Fibroblast of lung (primary cell): ENCODE measurements at regions not wholly inside any gene's neighbourhood (a gene's known extent, or its start where the extent isn't known, plus 50 kb on each side); places are given as distances from the start of the nearest gene placed in this dataset.
"Not testable (repeated sequence)": the region's sequence is repeated elsewhere in the genome, so short reads cannot be mapped to it uniquely, and the experiment has no call there.

Experiments used
- DNase-seq, 2 donors: peaks; one replicate each; pipeline versions ENCODE4 v3.0.0 to v3.0.0-alpha.2; 2010; ENCODE audit warnings: low read depth in 2 of 2
- H2AFZ ChIP-seq: 2 replicates; pipeline ENCODE4 v1.5.1; 2012; ENCODE audit warnings: low read length, control low read depth, inconsistent platforms
- H3K27ac ChIP-seq: 2 replicates; pipeline ENCODE4 v1.5.1; 2011; ENCODE audit warnings: low read length, control low read depth; ENCODE audit not compliant: insufficient read depth
- H3K27me3 ChIP-seq: 2 replicates; pipeline ENCODE4 v1.5.1; 2011; ENCODE audit warnings: mild to moderate bottlenecking, low read length; ENCODE audit not compliant: control insufficient read depth, insufficient read depth
- H3K36me3 ChIP-seq: 2 replicates; pipeline ENCODE4 v1.5.1; 2011; ENCODE audit warnings: low read length; ENCODE audit not compliant: control insufficient read depth, insufficient read depth
- H3K4me1 ChIP-seq: 2 replicates; pipeline ENCODE4 v1.5.1; 2011; ENCODE audit warnings: low read length; ENCODE audit not compliant: control insufficient read depth, insufficient read depth; ENCODE audit errors: extremely low read depth
- H3K4me2 ChIP-seq: 2 replicates; pipeline ENCODE4 v1.5.1; 2011; ENCODE audit warnings: low read length, control low read depth; ENCODE audit not compliant: insufficient read depth; ENCODE audit errors: extremely low read depth
- H3K4me3 ChIP-seq, 4 experiments: fragments of 200-600 bp in 1 of 4; sonication (generic) in 1 of 4; replicated peaks in 1 of 4; 2 replicates each; pipeline ENCODE4 v1.5.1; 2011 to 2016; ENCODE audit warnings: low read length in 4 of 4, low read depth in 3 of 4, mild to moderate bottlenecking in 3 of 4, control low read depth in 2 of 4, inconsistent platforms in 1 of 4, mixed read lengths in 1 of 4; ENCODE audit not compliant: insufficient read depth in 1 of 4; ENCODE audit errors: control extremely low read depth in 1 of 4
- H3K79me2 ChIP-seq: 2 replicates; pipeline ENCODE4 v1.5.1; 2012; ENCODE audit warnings: mild to moderate bottlenecking, low read length, inconsistent platforms; ENCODE audit not compliant: control insufficient read depth, insufficient read depth
- H3K9ac ChIP-seq: 2 replicates; pipeline ENCODE4 v1.5.1; 2011; ENCODE audit warnings: mild to moderate bottlenecking, low read length, control low read depth; ENCODE audit not compliant: insufficient read depth
- H3K9me3 ChIP-seq: 2 replicates; pipeline ENCODE4 v1.5.1; 2012; ENCODE audit warnings: low read depth, low read length; ENCODE audit not compliant: control insufficient read depth, insufficient read depth
- H4K20me1 ChIP-seq: 2 replicates; pipeline ENCODE4 v1.5.1; 2011; ENCODE audit warnings: low read length; ENCODE audit not compliant: control insufficient read depth, insufficient read depth; ENCODE audit errors: extremely low read depth
- CTCF ChIP-seq, 2 donors: IDR thresholded peaks in 1 of 2; conservative IDR thresholded peaks in 1 of 2; 1 replicate in 1 of 2; 2 replicates in 1 of 2; pipeline ENCODE4 v1.5.1; 2011 to 2012; ENCODE audit warnings: low read length in 2 of 2, control low read depth in 1 of 2, inconsistent platforms in 1 of 2, low read depth in 1 of 2, mild to moderate bottlenecking in 1 of 2
- EZH2 ChIP-seq: IDR thresholded peaks from 2 replicates; pipeline ENCODE4 v1.5.1; 2012; ENCODE audit warnings: low read length, control low read depth, mild to moderate bottlenecking; ENCODE audit errors: missing control alignments

GRCh38 chr11:98729118-98729517, 291.6 kb upstream of the CNTN5 start:
- Histone ChIP-seq H3K4me1 (no peaks in the 10 kb centered on the region), H3K9ac (no peak overlapping the region), H3K79me2 (no peaks in the 10 kb centered on the region), H3K4me2 (no peak overlapping the region), H3K27ac (no peak overlapping the region), H3K36me3 (no peaks in the 10 kb centered on the region), H3K27me3 (no peaks in the 10 kb centered on the region), H3K9me3 (no peaks in the 10 kb centered on the region), H2AFZ (no peak overlapping the region), H4K20me1 (no peaks in the 10 kb centered on the region), H3K4me3 (no peak overlapping the region)
- no peak for DNase-seq
- TF ChIP-seq EZH2 (no peak), CTCF (conservative IDR thresholded peaks at IDR 0.05 in 1 of 2, IDR thresholded peaks at IDR 0.05 in 1 of 2; ENCODE audit: low read depth in 1 of 2, low read length in 2 of 2) (no peak)

GRCh38 chr11:98732947-98733346, 287.8 kb upstream of the CNTN5 start:
- H3K27ac ChIP-seq = no peak overlapping the region
- TF ChIP-seq EZH2 (no peak), CTCF (conservative IDR thresholded peaks at IDR 0.05 in 1 of 2, IDR thresholded peaks at IDR 0.05 in 1 of 2; ENCODE audit: low read depth in 1 of 2, low read length in 2 of 2) (no peak)
- H3K9me3 ChIP-seq = no peaks in the 10 kb centered on the region
- H3K4me3 ChIP-seq = no peak overlapping the region
- H3K9ac ChIP-seq = no peak overlapping the region
- H3K4me1 ChIP-seq = no peaks in the 10 kb centered on the region
- no peak for DNase-seq
- H3K79me2 ChIP-seq = no peaks in the 10 kb centered on the region
- H3K4me2 ChIP-seq = no peak overlapping the region
- no peaks in the 10 kb centered on the region for H3K27me3 ChIP-seq
- H2AFZ ChIP-seq = no peak overlapping the region
- no peaks in the 10 kb centered on the region for H3K36me3 ChIP-seq
- no peaks in the 10 kb centered on the region for H4K20me1 ChIP-seq

GRCh38 chr11:98733378-98733777, 287.4 kb upstream of the CNTN5 start:
- H3K9ac ChIP-seq, DNase-seq, H3K4me3 ChIP-seq, H3K9me3 ChIP-seq, H2AFZ ChIP-seq, H3K4me2 ChIP-seq, H3K27ac ChIP-seq, H3K4me1 ChIP-seq, H3K79me2 ChIP-seq, H3K27me3 ChIP-seq, H3K36me3 ChIP-seq, H4K20me1 ChIP-seq: not testable (repeated sequence)

GRCh38 chr11:98734686-98735085, 286.1 kb upstream of the CNTN5 start:
- no peak overlapping the region for H2AFZ ChIP-seq
- H3K4me1 ChIP-seq = no peaks in the 10 kb centered on the region
- no peaks in the 10 kb centered on the region for H3K9me3 ChIP-seq
- H3K4me2 ChIP-seq = no peak overlapping the region
- TF ChIP-seq EZH2 (no peak), CTCF (conservative IDR thresholded peaks at IDR 0.05 in 1 of 2, IDR thresholded peaks at IDR 0.05 in 1 of 2; ENCODE audit: low read depth in 1 of 2, low read length in 2 of 2) (no peak)
- H3K36me3 ChIP-seq = no peaks in the 10 kb centered on the region
- H3K9ac ChIP-seq = no peak overlapping the region
- H3K27me3 ChIP-seq = no peaks in the 10 kb centered on the region
- H3K79me2 ChIP-seq = no peaks in the 10 kb centered on the region
- no peak for DNase-seq
- no peak overlapping the region for H3K27ac ChIP-seq
- no peaks in the 10 kb centered on the region for H4K20me1 ChIP-seq
- no peak overlapping the region for H3K4me3 ChIP-seq
